HG03354 (cell line): ENCODE measurements at regions not wholly inside any gene's neighbourhood (a gene's known extent, or its start where the extent isn't known, plus 50 kb on each side); places are given as distances from the start of the nearest gene placed in this dataset.

Source experiments
- ATAC-seq: cut with Tn5 transposase; IDR thresholded peaks from one replicate; pipeline ENCODE4 v1.9.1; 2021; ENCODE audit warnings: mild to moderate bottlenecking; ENCODE audit not compliant: unreplicated experiment, poor library complexity, severe bottlenecking

- peak; percentile 74 for ATAC-seq
Observed at GRCh38 chr7:136677471-136678365, 190.7 kb upstream of the CHRM2 start.

GRCh38 chr7:136667584-136667983, 200.9 kb upstream of the CHRM2 start:
- ATAC-seq: no peak

GRCh38 chr7:136665878-136666509, 202.5 kb upstream of the CHRM2 start:
- ATAC-seq: no peak

- ATAC-seq: no peak
Observed at GRCh38 chr7:136664537-136664936, 203.9 kb upstream of the CHRM2 start.

GRCh38 chr7:136657482-136657921, 210.9 kb upstream of the CHRM2 start:
- no peak for ATAC-seq

GRCh38 chr7:136656516-136656915, 211.9 kb upstream of the CHRM2 start:
- no peak for ATAC-seq

GRCh38 chr7:136655414-136655813, 213.0 kb upstream of the CHRM2 start:
- peak; percentile 82 for ATAC-seq

- ATAC-seq: no peak
Observed at GRCh38 chr7:136654406-136654805, 214.0 kb upstream of the CHRM2 start.

GRCh38 chr7:136652635-136653370, 215.6 kb upstream of the CHRM2 start:
- no peak for ATAC-seq

GRCh38 chr7:136640977-136641376, 227.5 kb upstream of the CHRM2 start:
- ATAC-seq: no peak

- ATAC-seq: no peak
Observed at GRCh38 chr7:136637813-136638212, 230.6 kb upstream of the CHRM2 start.

- ATAC-seq: no peak
Observed at GRCh38 chr7:136635751-136636150, 232.7 kb upstream of the CHRM2 start.

- ATAC-seq: no peak
Observed at GRCh38 chr7:136618818-136619217, 249.6 kb upstream of the CHRM2 start.

- ATAC-seq: no peak
Observed at GRCh38 chr7:136617176-136617575, 251.3 kb upstream of the CHRM2 start.

GRCh38 chr7:136605532-136606329, 262.7 kb upstream of the CHRM2 start:
- ATAC-seq: no peak

GRCh38 chr7:136601772-136602171, 266.7 kb upstream of the CHRM2 start:
- ATAC-seq: no peak

GRCh38 chr7:136600475-136600874, 268.0 kb upstream of the CHRM2 start:
- no peak for ATAC-seq

- ATAC-seq: no peak
Observed at GRCh38 chr7:136594739-136595144, 273.7 kb upstream of the CHRM2 start.

- no peak for ATAC-seq
Observed at GRCh38 chr7:136588216-136588615, 280.2 kb upstream of the CHRM2 start.
